Liver (tissue), 7 donors: ENCODE measurements at regions not wholly inside any gene's neighbourhood (a gene's known extent, or its start where the extent isn't known, plus 50 kb on each side); places are given as distances from the start of the nearest gene placed in this dataset.

ENCODE experiments used
- DNase-seq: peaks from one replicate; pipeline ENCODE4 v3.0.0-alpha.2; 2017; ENCODE audit warnings: low spot score
- H3K27ac ChIP-seq, 2 donors: one replicate each; pipeline ENCODE4 v1.7.0; 2013; ENCODE audit warnings: inconsistent platforms in 2 of 2, low read length in 2 of 2, control low read depth in 1 of 2, low read depth in 1 of 2, mild to moderate bottlenecking in 1 of 2
- H3K27me3 ChIP-seq, 4 donors: one replicate each; pipeline versions ENCODE4 v1.6.1 to v1.7.0; 2013; ENCODE audit warnings: low read length in 3 of 4, inconsistent platforms in 1 of 4, mild to moderate bottlenecking in 1 of 4, moderate library complexity in 1 of 4; ENCODE audit not compliant: control insufficient read depth in 4 of 4, insufficient read depth in 4 of 4
- H3K36me3 ChIP-seq, 4 donors: one replicate each; pipeline versions ENCODE4 v1.6.1 to v1.7.0; 2013; ENCODE audit warnings: low read length in 3 of 4, mild to moderate bottlenecking in 3 of 4, low read depth in 1 of 4, moderate library complexity in 1 of 4; ENCODE audit not compliant: control insufficient read depth in 4 of 4, insufficient read depth in 3 of 4
- H3K4me1 ChIP-seq, 4 donors: one replicate each; pipeline versions ENCODE4 v1.6.1 to v1.7.0; 2013; ENCODE audit warnings: low read length in 3 of 4, mild to moderate bottlenecking in 3 of 4, moderate library complexity in 1 of 4; ENCODE audit not compliant: control insufficient read depth in 4 of 4, insufficient read depth in 4 of 4
- H3K4me3 ChIP-seq, 3 donors: one replicate each; pipeline versions ENCODE4 v1.6.1 to v1.7.0; 2013; ENCODE audit warnings: low read length in 3 of 3, control low read depth in 1 of 3, low read depth in 1 of 3, mild to moderate bottlenecking in 1 of 3
- H3K9ac ChIP-seq, 2 donors: one replicate each; pipeline ENCODE4 v1.7.0; 2013; ENCODE audit warnings: low read length in 2 of 2, mild to moderate bottlenecking in 2 of 2, moderate library complexity in 2 of 2, control low read depth in 1 of 2, low read depth in 1 of 2
- H3K9me3 ChIP-seq, 4 donors: one replicate each; pipeline versions ENCODE4 v1.6.1 to v1.7.0; 2013; ENCODE audit warnings: low read length in 3 of 4; ENCODE audit not compliant: control insufficient read depth in 4 of 4
- FOXA2 ChIP-seq: IDR thresholded peaks from 2 replicates; pipeline ENCODE4 v1.6.1; 2016; ENCODE audit warnings: antibody characterized with exemption
- GABPA ChIP-seq, 2 donors: IDR thresholded peaks in 1 of 2; conservative IDR thresholded peaks in 1 of 2; 2 replicates each; pipeline ENCODE4 v1.6.1; 2016; ENCODE audit warnings: antibody characterized with exemption in 2 of 2, mild to moderate bottlenecking in 1 of 2, moderate library complexity in 1 of 2
- HNF4A ChIP-seq, 2 donors: conservative IDR thresholded peaks; 2 replicates each; pipeline ENCODE4 v1.6.1; 2016; ENCODE audit warnings: antibody characterized with exemption in 2 of 2, mild to moderate bottlenecking in 2 of 2
- HNF4G ChIP-seq: IDR thresholded peaks from 2 replicates; pipeline ENCODE4 v1.6.1; 2016; ENCODE audit warnings: antibody characterized with exemption
- MAX ChIP-seq: IDR thresholded peaks from 2 replicates; pipeline ENCODE4 v1.6.1; 2016; ENCODE audit warnings: antibody characterized with exemption
- NR2F2 ChIP-seq: IDR thresholded peaks from 2 replicates; pipeline ENCODE4 v1.6.1; 2016; ENCODE audit warnings: antibody characterized with exemption
- REST ChIP-seq: IDR thresholded peaks from 2 replicates; pipeline ENCODE4 v1.6.1; 2016; ENCODE audit warnings: antibody characterized with exemption, mild to moderate bottlenecking
- RXRA ChIP-seq, 2 donors: IDR thresholded peaks; 2 replicates each; pipeline ENCODE4 v1.6.1; 2017 to 2018; ENCODE audit warnings: antibody characterized with exemption in 2 of 2, mild to moderate bottlenecking in 1 of 2
- YY1 ChIP-seq: IDR thresholded peaks from 2 replicates; pipeline ENCODE4 v1.6.1; 2016; ENCODE audit warnings: antibody characterized with exemption, mild to moderate bottlenecking
- WGBS: extraction: QIAGEN DNeasy Blood & Tissue Kit; methylation state at CpG from one replicate; pipeline ENCODE4 v1.1.7; 2013; 5-methylcytosine and 5-hydroxymethylcytosine counted together
- TF ChIP-seq, protein P1 (sequence below): IDR thresholded peaks from 2 replicates; pipeline ENCODE4 v1.6.1; 2016; ENCODE audit warnings: antibody characterized with exemption
- donor health status: healthy.
- donor health status: healthy.
- donor health status: healthy.
- donor health status: healthy.

- TF ChIP-seq REST (no peak), YY1 (no peak), NR2F2 (no peak), MAX (no peak), FOXA2 (no peak)
- TF ChIP-seq, protein P1, sequence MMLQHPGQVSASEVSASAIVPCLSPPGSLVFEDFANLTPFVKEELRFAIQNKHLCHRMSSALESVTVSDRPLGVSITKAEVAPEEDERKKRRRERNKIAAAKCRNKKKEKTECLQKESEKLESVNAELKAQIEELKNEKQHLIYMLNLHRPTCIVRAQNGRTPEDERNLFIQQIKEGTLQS, result no peak
These were observed 1698.3 kb downstream of the STIM2 start (continued) for GRCh38 chr4:28558895-28559294.

DNA sequence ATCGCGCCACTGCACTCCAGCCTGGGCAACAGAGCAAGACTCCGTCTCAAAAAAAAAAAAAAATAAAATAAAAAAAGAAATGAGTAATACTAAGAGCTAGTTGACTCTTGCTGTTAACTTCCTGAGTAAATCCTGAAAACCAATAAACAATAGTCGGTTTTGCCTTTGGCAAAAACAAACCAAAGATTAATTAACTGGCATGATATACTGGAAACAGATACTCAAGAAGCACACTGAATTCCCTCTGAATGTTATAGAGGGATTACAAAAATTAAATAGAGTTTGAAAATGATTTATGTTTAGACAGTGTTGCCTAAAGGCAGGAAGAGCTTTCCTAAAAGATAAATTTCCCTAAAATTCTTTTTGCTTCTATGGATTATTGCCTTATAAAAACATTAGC is 1702.3 kb downstream of the STIM2 start:
- Histone ChIP-seq H3K27ac (no peak overlapping the region), H3K36me3 (no peaks in the 10 kb centered on the region), H3K4me1 (no peaks in the 10 kb centered on the region), H3K27me3 (no peaks in the 10 kb centered on the region), H3K4me3 (no peak overlapping the region), H3K9ac (no peak overlapping the region), H3K9me3 (no peaks in the 10 kb centered on the region)
- TF ChIP-seq HNF4A (conservative IDR thresholded peaks at IDR 0.05), result no peak
- TF ChIP-seq HNF4G, result no peak
- TF ChIP-seq FOXA2, result no peak
- TF ChIP-seq, protein P1, result no peak
- no peak for DNase-seq
- WGBS, result 50% methylated on average over 1 of the region's 4 CpGs

DNA sequence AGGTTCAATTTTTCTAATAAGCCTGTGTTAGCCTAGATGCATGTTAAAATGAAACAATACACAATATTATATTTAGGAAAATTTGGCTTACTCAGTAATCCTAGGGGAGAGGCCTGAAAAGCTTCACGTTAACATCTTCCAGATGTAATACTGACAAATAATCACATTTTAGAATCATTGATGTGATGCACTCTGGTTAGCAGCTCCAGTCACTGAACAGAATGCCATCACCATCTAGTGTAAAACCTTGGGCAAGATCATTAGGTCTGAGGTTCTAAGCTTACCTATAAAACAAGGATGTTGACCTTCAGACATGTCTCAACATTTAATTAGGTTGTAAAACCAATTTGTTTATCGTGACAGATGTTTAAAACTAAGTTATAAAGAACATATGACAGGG is 1704.8 kb downstream of the STIM2 start:
- H3K27me3 ChIP-seq, result no peaks in the 10 kb centered on the region
- H3K9me3 ChIP-seq, result peaks cover 0 to 3% (median under 1%) of the 10 kb centered on the region in 4 donors
- WGBS, result 59% methylated on average over 2 of the region's 2 CpGs
- H3K4me3 ChIP-seq, result no peak overlapping the region
- H3K4me1 ChIP-seq, result no peaks in the 10 kb centered on the region
- TF ChIP-seq REST (no peak), RXRA (IDR thresholded peaks at IDR 0.05) (no peak), NR2F2 (no peak), MAX (no peak), GABPA (IDR thresholded peaks at IDR 0.05 in 1 of 2, conservative IDR thresholded peaks at IDR 0.05 in 1 of 2) (no peak)
- H3K36me3 ChIP-seq, result no peaks in the 10 kb centered on the region
- no peak for DNase-seq
- H3K27ac ChIP-seq, result no peak overlapping the region
- no peak overlapping the region for H3K9ac ChIP-seq
